ENCODE measurements at regions not wholly inside any gene's neighbourhood (a gene's known extent, or its start where the extent isn't known, plus 50 kb on each side); places are given as distances from the start of the nearest gene placed in this dataset.
"Not testable (repeated sequence)": the region's sequence is repeated elsewhere in the genome, so short reads cannot be mapped to it uniquely, and the experiment has no call there.

DNA sequence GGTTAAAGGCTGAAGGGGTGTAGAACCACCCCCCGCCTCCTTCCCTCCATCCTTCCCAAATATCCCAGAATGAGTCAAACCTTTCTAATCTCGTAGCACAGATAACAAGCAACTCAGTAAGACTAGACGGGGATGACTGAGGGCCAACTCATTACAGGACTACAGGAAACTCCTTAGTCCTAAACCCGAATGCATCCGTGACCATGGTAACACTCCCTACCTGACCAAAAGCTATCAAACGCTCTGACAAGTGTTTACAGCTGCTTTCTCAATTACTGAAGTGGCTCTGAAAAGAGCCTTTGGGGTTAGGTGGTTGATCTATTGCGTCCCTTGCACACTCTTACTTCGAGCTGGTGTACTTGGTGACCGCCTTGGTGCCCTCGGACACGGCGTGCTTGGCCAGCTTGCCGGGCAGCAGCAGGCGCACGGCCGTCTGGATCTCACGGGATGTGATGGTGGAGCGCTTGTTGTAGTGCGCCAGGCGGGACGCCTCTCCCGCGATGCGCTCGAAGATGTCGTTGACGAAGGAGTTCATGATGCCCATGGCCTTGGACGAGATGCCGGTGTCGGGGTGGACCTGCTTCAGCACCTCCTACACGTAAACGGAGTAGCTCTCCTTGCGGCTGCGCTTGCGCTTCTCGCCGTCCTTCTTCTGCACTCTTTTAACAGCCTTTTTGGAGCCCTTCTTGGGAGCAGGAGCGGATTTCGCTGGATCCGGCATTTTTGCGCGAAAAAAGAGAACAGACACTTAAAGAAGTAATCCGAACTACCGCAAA is 67.4 kb downstream of the FAM72B start:
- TF ChIP-seq ATF1 (CRISPR knock-in tag; IDR thresholded peaks at IDR 0.05); NFYB (CRISPR knock-in tag; conservative IDR thresholded peaks at IDR 0.05; ENCODE audit: low read depth); ZNF416 (CRISPR knock-in tag; IDR thresholded peaks at IDR 0.05); NR2C2 (CRISPR knock-in tag; IDR thresholded peaks at IDR 0.05); RORB (CRISPR knock-in tag; IDR thresholded peaks at IDR 0.05): not testable (repeated sequence)
- TF ChIP-seq, protein P1, sequence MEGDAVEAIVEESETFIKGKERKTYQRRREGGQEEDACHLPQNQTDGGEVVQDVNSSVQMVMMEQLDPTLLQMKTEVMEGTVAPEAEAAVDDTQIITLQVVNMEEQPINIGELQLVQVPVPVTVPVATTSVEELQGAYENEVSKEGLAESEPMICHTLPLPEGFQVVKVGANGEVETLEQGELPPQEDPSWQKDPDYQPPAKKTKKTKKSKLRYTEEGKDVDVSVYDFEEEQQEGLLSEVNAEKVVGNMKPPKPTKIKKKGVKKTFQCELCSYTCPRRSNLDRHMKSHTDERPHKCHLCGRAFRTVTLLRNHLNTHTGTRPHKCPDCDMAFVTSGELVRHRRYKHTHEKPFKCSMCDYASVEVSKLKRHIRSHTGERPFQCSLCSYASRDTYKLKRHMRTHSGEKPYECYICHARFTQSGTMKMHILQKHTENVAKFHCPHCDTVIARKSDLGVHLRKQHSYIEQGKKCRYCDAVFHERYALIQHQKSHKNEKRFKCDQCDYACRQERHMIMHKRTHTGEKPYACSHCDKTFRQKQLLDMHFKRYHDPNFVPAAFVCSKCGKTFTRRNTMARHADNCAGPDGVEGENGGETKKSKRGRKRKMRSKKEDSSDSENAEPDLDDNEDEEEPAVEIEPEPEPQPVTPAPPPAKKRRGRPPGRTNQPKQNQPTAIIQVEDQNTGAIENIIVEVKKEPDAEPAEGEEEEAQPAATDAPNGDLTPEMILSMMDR (IDR thresholded peaks at IDR 0.05), result not testable (repeated sequence)
- TF ChIP-seq, protein P2, sequence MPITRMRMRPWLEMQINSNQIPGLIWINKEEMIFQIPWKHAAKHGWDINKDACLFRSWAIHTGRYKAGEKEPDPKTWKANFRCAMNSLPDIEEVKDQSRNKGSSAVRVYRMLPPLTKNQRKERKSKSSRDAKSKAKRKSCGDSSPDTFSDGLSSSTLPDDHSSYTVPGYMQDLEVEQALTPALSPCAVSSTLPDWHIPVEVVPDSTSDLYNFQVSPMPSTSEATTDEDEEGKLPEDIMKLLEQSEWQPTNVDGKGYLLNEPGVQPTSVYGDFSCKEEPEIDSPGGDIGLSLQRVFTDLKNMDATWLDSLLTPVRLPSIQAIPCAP (CRISPR knock-in tag; IDR thresholded peaks at IDR 0.05), result not testable (repeated sequence)
- TF ChIP-seq, protein P3, sequence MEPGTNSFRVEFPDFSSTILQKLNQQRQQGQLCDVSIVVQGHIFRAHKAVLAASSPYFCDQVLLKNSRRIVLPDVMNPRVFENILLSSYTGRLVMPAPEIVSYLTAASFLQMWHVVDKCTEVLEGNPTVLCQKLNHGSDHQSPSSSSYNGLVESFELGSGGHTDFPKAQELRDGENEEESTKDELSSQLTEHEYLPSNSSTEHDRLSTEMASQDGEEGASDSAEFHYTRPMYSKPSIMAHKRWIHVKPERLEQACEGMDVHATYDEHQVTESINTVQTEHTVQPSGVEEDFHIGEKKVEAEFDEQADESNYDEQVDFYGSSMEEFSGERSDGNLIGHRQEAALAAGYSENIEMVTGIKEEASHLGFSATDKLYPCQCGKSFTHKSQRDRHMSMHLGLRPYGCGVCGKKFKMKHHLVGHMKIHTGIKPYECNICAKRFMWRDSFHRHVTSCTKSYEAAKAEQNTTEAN (CRISPR knock-in tag; IDR thresholded peaks at IDR 0.05), result not testable (repeated sequence)
